Rectal smooth muscle tissue (tissue), 1 donor: ENCODE measurements at regions not wholly inside any gene's neighbourhood (a gene's known extent, or its start where the extent isn't known, plus 50 kb on each side); places are given as distances from the start of the nearest gene placed in this dataset.
A peak's percentile ranks its signal among the peaks of the same experiment; 100 is the strongest.

ENCODE experiments used
- H3K27ac ChIP-seq: one replicate; pipeline ENCODE4 v1.7.0; 2013; ENCODE audit warnings: low read depth, low read length, inconsistent platforms
- H3K27me3 ChIP-seq: one replicate; pipeline ENCODE4 v1.7.0; 2013; ENCODE audit warnings: low read length; ENCODE audit not compliant: control insufficient read depth, insufficient read depth
- H3K36me3 ChIP-seq: one replicate; pipeline ENCODE4 v1.7.0; 2013; ENCODE audit warnings: low read length; ENCODE audit not compliant: control insufficient read depth, insufficient read depth
- H3K4me1 ChIP-seq: one replicate; pipeline ENCODE4 v1.7.0; 2013; ENCODE audit warnings: low read length; ENCODE audit not compliant: control insufficient read depth, insufficient read depth
- H3K4me3 ChIP-seq: one replicate; pipeline ENCODE4 v1.7.0; 2013; ENCODE audit warnings: low read length
- H3K9ac ChIP-seq: one replicate; pipeline ENCODE4 v1.7.0; 2013; ENCODE audit warnings: low read length

- no peak overlapping the region for H3K9ac ChIP-seq
- no peak overlapping the region for H3K27ac ChIP-seq
- no peak overlapping the region for H3K4me3 ChIP-seq
- no peaks in the 10 kb centered on the region for H3K36me3 ChIP-seq
- H3K27me3 ChIP-seq, result no peaks in the 10 kb centered on the region
- H3K4me1 ChIP-seq, result no peaks in the 10 kb centered on the region
These were observed 54.8 kb downstream of the CCDC71L start for GRCh38 chr7:106606120-106606519.

- no peaks in the 10 kb centered on the region for H3K4me1 ChIP-seq
These were observed 56.0 kb downstream of the CCDC71L start for GRCh38 chr7:106604971-106605370.

DNA sequence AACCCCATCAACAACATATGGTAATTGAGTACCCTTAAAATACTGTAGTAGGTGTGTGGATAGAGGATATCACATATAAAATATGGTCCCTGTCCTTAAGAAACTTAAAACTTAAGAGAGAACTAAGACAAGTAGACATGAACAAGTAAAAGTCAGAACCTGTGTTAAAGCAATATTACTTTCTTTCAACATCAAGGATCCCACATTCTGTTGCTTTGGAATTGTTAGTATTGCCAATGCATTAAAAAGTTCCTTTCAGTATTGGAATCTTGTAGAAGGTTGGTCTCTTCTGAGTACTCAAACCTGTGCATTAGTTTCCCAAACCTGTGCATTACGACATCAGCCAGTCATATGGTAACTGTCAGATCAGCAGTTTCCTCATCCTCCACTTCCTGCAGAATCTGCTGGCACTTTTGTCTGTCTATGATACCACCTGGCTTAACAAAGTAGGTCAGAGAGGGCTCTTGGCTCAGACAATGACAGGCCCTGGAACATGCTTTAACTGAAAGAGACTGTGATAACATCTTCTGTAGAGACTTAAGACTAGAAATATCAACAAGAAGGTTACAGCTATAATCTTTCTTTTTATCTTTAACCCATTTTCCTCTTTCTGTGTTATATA, 56.5 kb downstream of the CCDC71L start:
- H3K27ac ChIP-seq, result no peak overlapping the region
- no peaks in the 10 kb centered on the region for H3K4me1 ChIP-seq
- H3K36me3 ChIP-seq, result no peaks in the 10 kb centered on the region
- H3K9ac ChIP-seq, result no peak overlapping the region
- H3K27me3 ChIP-seq, result no peaks in the 10 kb centered on the region
- no peak overlapping the region for H3K4me3 ChIP-seq

More at GRCh38 chr7:106604971-106605370, 56.0 kb downstream of the CCDC71L start:
- Histone ChIP-seq H3K9ac (no peak overlapping the region), H3K36me3 (no peaks in the 10 kb centered on the region), H3K27me3 (no peaks in the 10 kb centered on the region), H3K4me3 (no peak overlapping the region), H3K27ac (no peak overlapping the region)

DNA sequence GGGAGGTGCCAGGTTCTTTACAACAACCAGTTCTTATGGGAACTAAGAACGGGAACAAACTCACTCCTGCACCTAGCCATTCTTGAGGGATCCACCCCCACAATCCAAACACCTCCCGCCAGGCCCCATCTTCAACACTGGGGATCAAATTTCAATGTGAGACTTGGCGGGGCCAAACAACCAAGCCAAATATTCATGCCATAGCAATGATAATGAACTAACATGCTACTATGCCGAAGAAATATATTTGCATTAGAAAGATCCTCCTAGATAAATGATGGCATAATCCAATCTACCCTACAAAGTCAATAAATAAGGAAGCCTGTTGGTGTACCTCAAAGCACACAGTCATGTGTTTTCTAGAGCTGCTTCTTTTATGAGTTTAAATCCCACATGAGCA, 57.6 kb downstream of the CCDC71L start:
- Histone ChIP-seq H3K4me3 (no peak overlapping the region), H3K36me3 (no peaks in the 10 kb centered on the region), H3K4me1 (no peaks in the 10 kb centered on the region), H3K9ac (no peak overlapping the region), H3K27ac (no peak overlapping the region), H3K27me3 (no peaks in the 10 kb centered on the region)

- Histone ChIP-seq H3K9ac (no peak overlapping the region), H3K36me3 (no peaks in the 10 kb centered on the region), H3K27me3 (no peaks in the 10 kb centered on the region), H3K4me3 (no peak overlapping the region), H3K27ac (no peak overlapping the region), H3K4me1 (no peaks in the 10 kb centered on the region)
These were observed 58.9 kb downstream of the CCDC71L start for GRCh38 chr7:106602062-106602461.

- no peak overlapping the region for H3K27ac ChIP-seq
These were observed 60.2 kb downstream of the CCDC71L start for GRCh38 chr7:106600569-106601373.

GRCh38 chr7:106599343-106599698, 61.6 kb downstream of the CCDC71L start:
- Histone ChIP-seq H3K4me3 (peak overlapping the region; percentile 16), H3K27ac (no peak overlapping the region), H3K36me3 (no peaks in the 10 kb centered on the region), H3K27me3 (no peaks in the 10 kb centered on the region), H3K9ac (no peak overlapping the region), H3K4me1 (no peaks in the 10 kb centered on the region)

More at GRCh38 chr7:106600569-106601373, 60.2 kb downstream of the CCDC71L start:
- no peaks in the 10 kb centered on the region for H3K36me3 ChIP-seq
- H3K9ac ChIP-seq, result no peak overlapping the region
- H3K4me3 ChIP-seq, result no peak overlapping the region
- H3K4me1 ChIP-seq, result no peaks in the 10 kb centered on the region
- H3K27me3 ChIP-seq, result no peaks in the 10 kb centered on the region

- Histone ChIP-seq H3K27me3 (no peaks in the 10 kb centered on the region), H3K36me3 (no peaks in the 10 kb centered on the region), H3K9ac (no peak overlapping the region), H3K4me3 (peak overlapping the region; percentile 43), H3K4me1 (no peaks in the 10 kb centered on the region), H3K27ac (no peak overlapping the region)
These were observed 62.2 kb downstream of the CCDC71L start for GRCh38 chr7:106598663-106599342.

DNA sequence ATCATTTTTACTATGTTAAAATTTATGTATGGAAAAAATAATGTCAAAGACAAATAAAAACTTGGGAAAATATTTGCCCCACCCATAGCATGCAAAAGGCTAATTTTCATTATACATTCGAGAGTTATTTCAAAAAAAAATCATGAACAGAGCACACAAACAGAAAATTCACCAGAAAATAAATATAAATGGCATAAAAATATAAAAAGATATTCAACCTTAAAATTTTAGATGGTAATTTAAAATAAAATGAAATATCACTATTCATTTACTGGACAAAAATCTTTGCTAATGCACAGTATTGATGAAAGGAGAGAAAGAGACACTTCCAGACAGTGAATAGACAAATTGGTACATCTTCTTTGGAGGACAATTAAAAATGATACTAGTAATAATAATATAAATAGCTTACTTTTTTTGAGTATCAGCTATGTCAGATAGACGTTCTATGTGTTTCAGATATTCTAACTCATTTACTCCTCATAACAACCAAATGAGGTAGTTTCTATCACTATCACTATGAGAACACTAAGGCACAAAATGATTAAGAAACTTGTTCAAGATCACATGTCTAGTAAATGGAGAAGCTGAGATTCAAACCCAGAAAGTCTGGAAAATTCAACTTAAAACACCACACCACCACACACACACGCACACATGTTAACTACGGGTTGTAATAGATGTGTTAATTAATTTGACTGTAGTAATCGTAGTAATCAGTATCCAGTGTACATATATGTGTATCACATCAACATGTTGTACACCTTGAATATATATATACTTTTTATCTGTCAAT, 63.0 kb downstream of the CCDC71L start:
- H3K9ac ChIP-seq, result no peak overlapping the region
- H3K27ac ChIP-seq, result no peak overlapping the region
- no peaks in the 10 kb centered on the region for H3K36me3 ChIP-seq
- no peaks in the 10 kb centered on the region for H3K27me3 ChIP-seq
- no peak overlapping the region for H3K4me3 ChIP-seq
- no peaks in the 10 kb centered on the region for H3K4me1 ChIP-seq

GRCh38 chr7:106597014-106597413, 63.9 kb downstream of the CCDC71L start:
- Histone ChIP-seq H3K27ac (no peak overlapping the region), H3K27me3 (no peaks in the 10 kb centered on the region), H3K4me1 (no peaks in the 10 kb centered on the region), H3K9ac (no peak overlapping the region), H3K36me3 (no peaks in the 10 kb centered on the region), H3K4me3 (no peak overlapping the region)

DNA sequence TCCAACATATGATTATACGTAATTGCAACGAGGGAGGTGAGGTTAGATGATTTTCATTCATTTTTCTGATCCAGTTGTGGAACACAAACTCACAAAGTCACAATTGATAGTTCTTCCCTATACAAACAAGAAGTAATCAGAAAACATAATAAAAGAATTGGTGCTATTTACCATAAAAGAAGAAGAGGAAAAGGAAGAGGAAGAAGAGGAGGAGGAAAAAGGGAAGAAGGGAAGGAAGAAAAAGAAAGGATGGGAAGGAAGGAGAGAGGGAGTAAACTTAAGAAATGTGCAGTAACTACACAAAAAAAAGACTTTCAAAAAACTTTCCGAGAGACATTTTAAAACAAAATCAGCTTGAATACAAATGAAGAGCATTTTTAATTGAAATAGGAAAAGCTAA, 65.0 kb downstream of the CCDC71L start:
- H3K36me3 ChIP-seq, result no peaks in the 10 kb centered on the region
- no peak overlapping the region for H3K4me3 ChIP-seq
- H3K27ac ChIP-seq, result no peak overlapping the region
- no peaks in the 10 kb centered on the region for H3K4me1 ChIP-seq
- H3K27me3 ChIP-seq, result no peaks in the 10 kb centered on the region
- H3K9ac ChIP-seq, result no peak overlapping the region

DNA sequence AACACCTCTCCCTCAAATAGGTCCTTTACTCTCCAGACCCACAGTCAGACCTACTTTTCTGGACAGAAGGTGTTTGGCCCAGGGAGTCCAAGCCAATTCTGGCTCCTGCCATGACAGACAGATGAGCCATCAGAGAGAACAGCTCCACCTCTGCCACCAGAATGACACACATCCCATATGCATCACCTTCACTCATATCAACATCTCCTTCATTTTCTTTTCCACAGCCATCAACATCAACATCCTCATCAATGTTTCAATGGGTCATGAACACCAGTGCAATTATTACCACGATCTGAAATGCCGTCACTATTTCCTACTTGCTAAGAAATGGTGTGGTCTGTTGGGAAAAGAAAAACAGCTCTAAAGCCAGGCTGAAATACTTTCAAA, 67.9 kb downstream of the CCDC71L start:
- no peaks in the 10 kb centered on the region for H3K36me3 ChIP-seq
- no peaks in the 10 kb centered on the region for H3K4me1 ChIP-seq
- no peak overlapping the region for H3K4me3 ChIP-seq
- H3K9ac ChIP-seq, result no peak overlapping the region
- no peak overlapping the region for H3K27ac ChIP-seq
- no peaks in the 10 kb centered on the region for H3K27me3 ChIP-seq
